Dermis blood vessel endothelial cell (primary cell): ENCODE measurements at regions not wholly inside any gene's neighbourhood (a gene's known extent, or its start where the extent isn't known, plus 50 kb on each side); places are given as distances from the start of the nearest gene placed in this dataset.

ENCODE experiments used
- DNase-seq: peaks from one replicate; pipeline ENCODE4 v3.0.0; 2010

DNA sequence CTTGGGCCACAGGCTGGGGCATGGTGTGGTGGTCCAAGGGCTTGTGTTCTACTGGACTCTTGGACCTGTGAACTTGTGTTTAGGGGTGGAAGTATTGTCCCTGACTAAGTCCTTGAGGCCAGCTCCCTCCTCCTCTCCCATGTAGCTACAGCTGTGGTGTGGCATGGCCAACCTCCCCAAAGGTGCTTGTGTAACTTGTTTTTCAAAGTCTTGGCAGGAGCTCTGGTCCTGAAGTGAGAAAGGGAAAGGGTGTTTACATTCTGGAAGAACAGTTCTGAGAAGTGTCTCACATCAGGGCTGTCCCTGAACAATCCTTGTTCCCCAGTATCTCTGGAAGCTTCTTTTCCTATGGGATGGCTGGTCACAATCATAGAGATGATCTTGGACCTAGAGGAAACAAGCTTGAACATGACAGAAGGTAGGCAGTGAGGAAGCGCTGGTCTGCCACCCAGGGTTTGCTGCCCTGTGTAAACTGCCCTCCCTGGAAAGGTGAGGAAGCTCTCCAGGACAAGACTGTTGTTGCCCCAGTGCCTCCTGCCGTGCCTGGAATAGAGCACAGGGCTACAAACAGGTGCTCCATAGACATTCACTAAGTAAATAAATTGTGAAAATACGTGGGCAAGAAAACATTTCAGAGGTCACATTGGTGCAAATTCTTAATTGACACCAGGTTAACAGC is 64.6 kb upstream of the KLF9 start:
- no peak for DNase-seq

DNA sequence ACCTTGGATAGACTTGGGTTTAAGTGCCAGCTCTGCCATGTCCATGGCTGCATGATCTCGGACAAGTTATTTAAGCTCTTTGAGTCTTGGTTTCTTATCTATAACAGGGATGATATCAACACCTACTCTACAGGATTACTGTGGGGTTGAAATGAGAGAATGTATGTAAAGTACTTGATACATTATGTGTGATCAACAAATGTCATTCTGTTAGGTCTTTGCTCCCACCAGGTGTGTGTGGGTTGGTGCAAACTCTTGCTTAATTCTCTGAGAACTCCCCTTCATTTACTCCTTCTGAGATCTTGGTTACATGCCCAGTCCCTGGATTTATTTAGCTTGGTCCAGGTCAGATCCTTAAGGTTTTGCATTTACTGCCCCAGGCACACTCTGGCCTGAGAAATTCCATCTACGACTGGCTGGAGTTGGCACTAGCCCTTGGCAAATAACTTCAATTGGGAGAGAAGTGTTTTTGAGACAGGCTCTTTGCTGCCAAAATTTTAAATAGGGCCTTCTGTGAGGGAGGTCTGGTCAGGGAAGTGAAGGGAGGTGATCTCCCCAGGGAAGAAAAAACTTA is 63.5 kb upstream of the KLF9 start:
- DNase-seq = no peak

- DNase-seq = peak; percentile 32
Measured at GRCh38 chr9:70477146-70477745, 62.8 kb upstream of the KLF9 start.

DNA sequence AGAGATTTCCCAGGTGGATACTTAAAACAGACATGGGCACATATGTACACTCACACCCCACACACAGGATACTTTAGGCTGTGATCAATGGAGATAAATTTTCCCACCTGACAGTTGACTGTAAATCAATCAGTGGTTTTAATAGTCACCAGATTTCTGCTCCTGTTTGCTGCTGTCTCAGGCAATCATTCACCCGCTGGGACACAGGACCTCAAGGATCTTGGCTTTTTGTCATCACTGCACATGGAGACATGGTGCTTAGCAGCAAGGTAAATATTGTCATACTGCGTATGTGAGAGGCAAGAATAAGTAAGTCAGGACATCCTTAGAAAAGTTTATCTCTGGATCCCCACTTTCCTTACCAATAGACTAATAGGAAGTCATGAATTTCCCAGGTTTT is 60.8 kb upstream of the KLF9 start:
- DNase-seq = peak; percentile 29

DNA sequence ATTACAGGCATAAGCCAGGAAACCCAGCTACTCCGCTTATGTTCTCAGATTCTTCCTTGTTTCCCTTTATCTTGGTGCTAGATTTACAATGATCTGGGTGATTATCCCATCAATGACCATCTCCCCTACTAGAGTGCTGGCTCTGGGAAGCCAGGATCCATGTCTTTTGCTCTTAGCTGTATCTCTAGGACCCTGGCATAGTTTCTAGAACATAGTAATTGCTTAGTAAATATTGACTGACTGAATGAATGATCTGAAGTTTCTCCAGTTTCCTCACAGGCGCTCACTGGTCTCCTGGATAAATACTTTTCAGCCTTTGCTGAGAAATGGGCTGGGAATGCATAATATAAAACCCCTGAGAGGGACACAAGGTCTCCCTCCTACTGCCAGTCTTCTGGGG is 60.0 kb upstream of the KLF9 start:
- no peak for DNase-seq

DNA sequence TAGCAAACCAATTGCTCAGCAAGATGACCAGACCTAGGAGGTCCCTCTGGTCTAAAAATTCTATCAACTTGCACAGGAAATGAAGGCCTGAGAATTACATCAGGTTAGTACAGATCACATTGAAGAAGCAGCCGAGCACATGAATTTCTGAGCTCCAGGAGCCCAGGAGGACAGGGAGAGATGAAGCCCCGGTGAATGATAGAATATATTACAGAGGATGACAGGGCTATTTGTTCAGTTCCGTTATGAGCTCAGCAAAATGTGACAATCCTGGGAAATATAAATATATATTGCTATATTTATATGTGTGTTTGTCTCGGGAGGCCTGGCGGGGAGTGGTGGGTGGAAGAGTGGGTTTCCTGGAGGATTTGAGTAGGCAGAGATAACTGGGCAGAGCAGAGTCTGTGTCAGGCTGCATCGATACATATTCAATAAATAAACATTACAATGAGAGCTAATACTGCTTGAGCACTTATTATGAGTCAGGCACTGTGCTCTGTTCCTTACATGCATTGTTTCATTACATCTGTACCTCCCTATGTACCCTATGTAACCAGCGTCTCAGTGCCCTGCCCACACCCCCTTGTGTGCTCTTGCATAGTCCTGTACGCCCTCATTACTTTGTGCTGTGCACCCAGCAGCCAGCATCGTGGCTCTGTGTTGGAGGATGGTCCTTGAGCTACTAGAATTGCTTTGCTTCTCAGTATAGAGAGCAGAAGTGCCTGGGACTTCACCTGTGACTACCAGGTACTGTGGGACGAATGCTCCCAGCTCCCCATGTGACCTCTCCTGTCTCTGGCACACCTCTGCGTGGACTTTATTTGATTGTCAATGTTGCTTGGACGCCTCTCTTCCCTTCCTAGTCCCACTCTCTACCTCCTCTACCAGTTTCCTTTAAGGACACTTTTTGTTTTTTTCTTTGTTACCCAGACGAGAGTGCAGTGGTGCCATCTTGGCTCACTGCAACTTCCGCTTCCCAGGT is 58.1 kb upstream of the KLF9 start:
- peak; percentile 21 for DNase-seq

DNA sequence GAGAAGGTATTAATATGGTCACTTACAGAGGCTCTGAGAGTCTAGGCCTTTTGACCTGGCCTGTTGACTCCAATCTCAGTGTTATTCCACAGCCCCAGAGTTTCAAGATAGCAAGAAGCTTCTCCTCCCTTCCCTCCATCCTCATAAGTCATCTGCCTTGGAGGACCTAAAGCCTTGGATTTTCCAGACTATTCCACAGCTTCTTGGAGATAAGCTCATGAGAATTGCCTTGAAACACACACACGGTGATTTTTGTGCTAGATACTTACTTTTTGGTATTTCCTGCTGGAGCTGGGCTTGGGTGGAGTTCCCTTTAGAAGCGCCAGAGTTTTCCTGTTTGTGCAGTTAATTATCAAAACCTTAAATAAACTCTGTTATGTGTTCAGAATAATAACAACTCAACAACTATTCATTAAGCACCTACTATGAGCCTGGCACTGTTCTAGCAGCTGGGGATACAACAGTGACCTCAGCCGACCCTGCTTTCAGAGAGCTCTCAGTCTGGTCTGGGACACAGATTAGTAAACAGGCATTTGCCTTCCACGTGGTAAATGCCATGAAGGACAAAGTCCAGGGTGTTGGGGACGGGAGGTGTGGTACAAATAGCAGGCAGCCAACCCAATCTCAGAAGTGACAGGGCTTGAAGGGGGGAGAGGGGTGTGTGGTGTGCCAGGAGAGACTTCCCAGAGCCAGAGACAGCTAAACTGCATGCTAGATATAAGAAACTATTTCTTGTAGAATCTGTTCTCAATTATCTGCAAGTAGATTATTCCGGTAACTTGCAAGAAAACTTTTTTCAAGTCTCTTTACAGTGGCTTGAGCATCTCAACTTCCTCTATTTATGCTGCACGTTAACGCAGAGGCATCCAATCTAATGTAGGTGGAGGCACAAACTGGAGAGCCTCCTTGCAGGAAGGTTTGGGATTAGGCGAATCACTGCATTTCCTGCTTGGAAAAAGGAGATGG is 55.9 kb upstream of the KLF9 start:
- peak; percentile 27 for DNase-seq

DNA sequence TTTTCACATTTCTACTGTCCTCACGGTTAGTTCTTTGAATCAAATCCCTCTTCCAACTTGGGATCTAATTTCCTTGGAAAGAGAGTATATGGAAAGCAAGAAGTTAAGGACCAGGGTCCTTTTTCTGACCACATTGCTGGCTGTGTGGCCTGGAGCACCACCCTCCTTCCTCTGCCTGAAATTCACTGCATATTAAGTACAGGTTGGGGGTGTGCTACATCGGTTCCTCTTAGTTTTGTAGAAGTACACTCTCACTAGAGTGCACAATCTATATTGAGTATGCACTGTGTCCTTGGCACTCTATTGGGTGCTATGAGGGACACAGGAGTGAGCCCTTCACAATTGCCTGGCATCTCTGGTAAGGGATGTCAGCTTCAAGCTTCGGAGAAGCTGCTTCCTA is 53.8 kb upstream of the KLF9 start:
- no peak for DNase-seq

DNA sequence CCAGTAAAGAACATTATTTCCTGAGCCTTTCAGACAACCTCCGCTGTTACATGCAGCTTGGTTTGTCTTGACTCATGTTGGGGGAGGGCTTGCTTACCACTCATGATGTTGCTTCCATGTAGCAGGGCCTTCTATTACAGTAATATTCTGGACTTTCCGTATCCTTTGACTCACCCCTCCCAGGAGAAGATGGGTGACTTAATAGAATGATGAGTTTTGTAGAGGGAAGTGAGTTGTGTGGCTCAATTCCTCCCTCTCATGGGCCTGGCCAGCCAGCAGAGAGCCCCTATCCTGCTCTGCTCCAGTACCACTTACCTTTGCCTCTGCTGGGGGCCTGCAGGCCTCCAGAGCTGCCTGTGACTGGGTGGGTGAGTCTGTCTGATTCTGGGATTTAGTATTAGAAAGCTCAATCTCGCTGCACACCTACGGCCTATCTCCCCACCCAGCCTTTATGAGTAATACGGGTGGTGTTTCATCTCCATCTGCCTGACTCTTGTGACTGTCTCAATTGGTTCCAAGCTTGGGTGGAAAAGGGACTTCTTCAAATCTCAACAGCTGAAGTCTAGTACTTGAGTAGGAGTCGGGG is 52.6 kb upstream of the KLF9 start:
- DNase-seq = peak; percentile 61

DNA sequence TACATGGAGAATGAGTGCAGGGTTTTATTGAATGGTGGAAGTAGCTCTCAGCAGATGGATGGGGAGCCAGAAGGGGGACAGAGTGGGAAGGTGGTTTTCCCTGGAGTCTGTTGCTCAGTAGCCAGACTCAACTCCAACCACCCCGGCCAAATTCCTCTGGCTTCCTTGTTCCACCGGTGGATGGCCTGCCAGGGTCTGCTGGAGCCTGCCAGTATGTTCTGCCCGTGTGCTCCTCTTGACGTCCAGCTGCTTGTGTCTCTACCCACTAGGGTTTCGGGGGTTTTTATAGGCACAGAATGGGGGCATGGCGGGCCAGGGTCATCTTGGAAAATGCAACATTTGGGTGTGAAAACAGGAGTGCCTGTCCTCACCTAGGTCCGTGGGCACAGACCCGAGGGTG is 51.4 kb upstream of the KLF9 start:
- no peak for DNase-seq

DNA sequence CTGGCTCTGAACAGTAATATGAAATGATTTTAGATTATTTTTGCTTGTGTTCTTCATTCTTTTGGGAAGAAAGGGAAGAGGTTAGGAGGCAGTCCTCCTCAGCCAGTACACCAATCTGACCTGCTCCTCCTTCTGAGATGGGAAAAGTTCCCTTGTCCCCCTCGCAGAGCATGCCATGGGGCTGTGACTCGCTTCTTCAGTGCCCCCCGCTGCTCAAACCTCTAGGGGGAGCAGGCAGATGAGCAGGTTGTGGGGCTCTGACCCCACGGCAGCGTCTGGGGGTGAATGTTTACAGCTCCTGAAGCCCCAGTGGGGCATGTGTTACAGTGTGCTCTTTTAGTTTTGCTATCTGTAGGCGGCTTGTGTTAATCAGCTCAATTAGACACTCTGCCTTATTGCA is 50.9 kb upstream of the KLF9 start:
- DNase-seq = no peak
